ENCODE measurements at regions not wholly inside any gene's neighbourhood (a gene's known extent, or its start where the extent isn't known, plus 50 kb on each side); places are given as distances from the start of the nearest gene placed in this dataset.

DNA sequence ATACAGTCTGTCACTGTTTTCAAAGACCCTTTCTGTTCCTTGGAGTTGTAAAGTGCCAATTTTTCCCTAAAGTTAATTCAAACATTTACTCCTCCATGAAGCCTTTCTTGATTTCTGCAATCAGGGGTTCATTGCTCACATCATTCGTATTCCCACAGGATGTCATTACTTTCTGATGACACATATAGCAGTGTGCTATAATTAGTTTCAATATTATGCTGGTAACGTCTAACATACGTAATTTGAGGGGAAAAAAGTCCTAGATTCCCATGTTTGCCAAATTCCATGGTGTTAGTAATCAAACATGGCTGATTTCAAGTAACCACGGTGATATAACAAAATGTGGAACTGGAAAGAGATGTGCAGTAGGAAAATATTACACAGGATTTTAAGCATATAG lies 468.2 kb upstream of the MEF2C start:
- Histone ChIP-seq H3K4me3 (ENCODE audit: low read depth in 2 of 2, low read length in 2 of 2) (no peak overlapping the region), H3K27me3 (ENCODE audit: control insufficient read depth, insufficient read depth, low read length) (no peaks in the 10 kb centered on the region), H3K9me3 (ENCODE audit: control insufficient read depth, insufficient read depth, low read depth, low read length) (no peaks in the 10 kb centered on the region), H3K27ac (ENCODE audit: low read length) (no peak overlapping the region), H3K36me3 (ENCODE audit: control insufficient read depth, insufficient read depth, low read length) (no peaks in the 10 kb centered on the region), H3K4me1 (ENCODE audit: control insufficient read depth, insufficient read depth, low read length) (no peaks in the 10 kb centered on the region)
- ATAC-seq (no peak), DNase-seq (ENCODE audit: low read depth, low spot score) (no peak)
- TF ChIP-seq POLR2AphosphoS5 (IDR thresholded peaks at IDR 0.05; ENCODE audit: low read depth, low read length) (no peak), TCF7L2 (IDR thresholded peaks at IDR 0.05; ENCODE audit: low read depth, low read length) (no peak), SIN3A (IDR thresholded peaks at IDR 0.05; ENCODE audit: borderline replicate concordance, insufficient read depth, low read depth, low read length) (no peak)
- TF ChIP-seq, protein P1, sequence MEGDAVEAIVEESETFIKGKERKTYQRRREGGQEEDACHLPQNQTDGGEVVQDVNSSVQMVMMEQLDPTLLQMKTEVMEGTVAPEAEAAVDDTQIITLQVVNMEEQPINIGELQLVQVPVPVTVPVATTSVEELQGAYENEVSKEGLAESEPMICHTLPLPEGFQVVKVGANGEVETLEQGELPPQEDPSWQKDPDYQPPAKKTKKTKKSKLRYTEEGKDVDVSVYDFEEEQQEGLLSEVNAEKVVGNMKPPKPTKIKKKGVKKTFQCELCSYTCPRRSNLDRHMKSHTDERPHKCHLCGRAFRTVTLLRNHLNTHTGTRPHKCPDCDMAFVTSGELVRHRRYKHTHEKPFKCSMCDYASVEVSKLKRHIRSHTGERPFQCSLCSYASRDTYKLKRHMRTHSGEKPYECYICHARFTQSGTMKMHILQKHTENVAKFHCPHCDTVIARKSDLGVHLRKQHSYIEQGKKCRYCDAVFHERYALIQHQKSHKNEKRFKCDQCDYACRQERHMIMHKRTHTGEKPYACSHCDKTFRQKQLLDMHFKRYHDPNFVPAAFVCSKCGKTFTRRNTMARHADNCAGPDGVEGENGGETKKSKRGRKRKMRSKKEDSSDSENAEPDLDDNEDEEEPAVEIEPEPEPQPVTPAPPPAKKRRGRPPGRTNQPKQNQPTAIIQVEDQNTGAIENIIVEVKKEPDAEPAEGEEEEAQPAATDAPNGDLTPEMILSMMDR (IDR thresholded peaks at IDR 0.05): no peak
- TF ChIP-seq, protein P2, sequence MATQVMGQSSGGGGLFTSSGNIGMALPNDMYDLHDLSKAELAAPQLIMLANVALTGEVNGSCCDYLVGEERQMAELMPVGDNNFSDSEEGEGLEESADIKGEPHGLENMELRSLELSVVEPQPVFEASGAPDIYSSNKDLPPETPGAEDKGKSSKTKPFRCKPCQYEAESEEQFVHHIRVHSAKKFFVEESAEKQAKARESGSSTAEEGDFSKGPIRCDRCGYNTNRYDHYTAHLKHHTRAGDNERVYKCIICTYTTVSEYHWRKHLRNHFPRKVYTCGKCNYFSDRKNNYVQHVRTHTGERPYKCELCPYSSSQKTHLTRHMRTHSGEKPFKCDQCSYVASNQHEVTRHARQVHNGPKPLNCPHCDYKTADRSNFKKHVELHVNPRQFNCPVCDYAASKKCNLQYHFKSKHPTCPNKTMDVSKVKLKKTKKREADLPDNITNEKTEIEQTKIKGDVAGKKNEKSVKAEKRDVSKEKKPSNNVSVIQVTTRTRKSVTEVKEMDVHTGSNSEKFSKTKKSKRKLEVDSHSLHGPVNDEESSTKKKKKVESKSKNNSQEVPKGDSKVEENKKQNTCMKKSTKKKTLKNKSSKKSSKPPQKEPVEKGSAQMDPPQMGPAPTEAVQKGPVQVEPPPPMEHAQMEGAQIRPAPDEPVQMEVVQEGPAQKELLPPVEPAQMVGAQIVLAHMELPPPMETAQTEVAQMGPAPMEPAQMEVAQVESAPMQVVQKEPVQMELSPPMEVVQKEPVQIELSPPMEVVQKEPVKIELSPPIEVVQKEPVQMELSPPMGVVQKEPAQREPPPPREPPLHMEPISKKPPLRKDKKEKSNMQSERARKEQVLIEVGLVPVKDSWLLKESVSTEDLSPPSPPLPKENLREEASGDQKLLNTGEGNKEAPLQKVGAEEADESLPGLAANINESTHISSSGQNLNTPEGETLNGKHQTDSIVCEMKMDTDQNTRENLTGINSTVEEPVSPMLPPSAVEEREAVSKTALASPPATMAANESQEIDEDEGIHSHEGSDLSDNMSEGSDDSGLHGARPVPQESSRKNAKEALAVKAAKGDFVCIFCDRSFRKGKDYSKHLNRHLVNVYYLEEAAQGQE (IDR thresholded peaks at IDR 0.05; ENCODE audit: insufficient read depth in 1 of 2, low read depth in 2 of 2, low read length in 1 of 2): no peak
- ChIA-PET POLR2A (no interaction called here), CTCF (no interaction called here)
- in situ Hi-C loops (cut with HindIII; ENCODE audit: low pct_unique_long_range_greater_than_20kb, low sequenced_read_pairs) (no loop called here), intact Hi-C loops (cut with micrococcal nuclease; ENCODE audit: unreplicated experiment) (no loop called here)
- BruUV-seq (replicated peaks): no TSS peak

DNA sequence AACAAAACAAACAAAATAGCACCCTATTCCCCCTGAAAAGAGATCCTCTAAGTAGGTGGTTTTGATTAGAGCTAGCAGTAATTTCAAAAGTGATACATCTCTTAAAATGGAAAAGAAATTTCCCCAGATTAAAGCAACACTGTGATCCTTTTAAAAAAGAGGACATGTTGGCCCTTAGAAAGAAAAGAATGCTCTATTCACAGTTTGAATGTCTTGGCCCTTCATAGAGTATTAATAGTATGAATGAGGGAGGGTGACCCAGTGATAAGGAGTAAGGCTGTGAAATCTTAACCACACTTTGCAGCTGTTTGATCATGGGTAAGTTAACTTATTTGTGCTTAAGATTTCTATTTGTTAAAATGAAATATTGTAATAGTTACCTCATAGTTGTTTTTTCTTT lies 467.7 kb upstream of the MEF2C start:
- TF ChIP-seq TCF7L2 (IDR thresholded peaks at IDR 0.05; ENCODE audit: low read depth, low read length) (no peak), SIN3A (IDR thresholded peaks at IDR 0.05; ENCODE audit: borderline replicate concordance, insufficient read depth, low read depth, low read length) (no peak), POLR2AphosphoS5 (IDR thresholded peaks at IDR 0.05; ENCODE audit: low read depth, low read length) (no peak)
- TF ChIP-seq, protein P2 (IDR thresholded peaks at IDR 0.05; ENCODE audit: insufficient read depth in 1 of 2, low read depth in 2 of 2, low read length in 1 of 2): no peak
- TF ChIP-seq, protein P1 (IDR thresholded peaks at IDR 0.05): no peak
- H3K27ac ChIP-seq (ENCODE audit: low read length): no peak overlapping the region
- ATAC-seq (no peak), DNase-seq (ENCODE audit: low read depth, low spot score) (no peak)
- no peaks in the 10 kb centered on the region for H3K36me3 ChIP-seq (ENCODE audit: control insufficient read depth, insufficient read depth, low read length)
- H3K9me3 ChIP-seq (ENCODE audit: control insufficient read depth, insufficient read depth, low read depth, low read length): no peaks in the 10 kb centered on the region
- intact Hi-C loops (cut with micrococcal nuclease; ENCODE audit: unreplicated experiment): no loop called here
- POLR2A ChIA-PET: no interaction called here
- H3K27me3 ChIP-seq (ENCODE audit: control insufficient read depth, insufficient read depth, low read length): no peaks in the 10 kb centered on the region
- no TSS peak for BruUV-seq (replicated peaks)
- H3K4me1 ChIP-seq (ENCODE audit: control insufficient read depth, insufficient read depth, low read length): no peaks in the 10 kb centered on the region
- no peak overlapping the region for H3K4me3 ChIP-seq (ENCODE audit: low read depth in 2 of 2, low read length in 2 of 2)
- CTCF ChIA-PET: no interaction called here
- in situ Hi-C loops (cut with HindIII; ENCODE audit: low pct_unique_long_range_greater_than_20kb, low sequenced_read_pairs): no loop called here
